PFSK-1 (cell line): ENCODE measurements at regions not wholly inside any gene's neighbourhood (a gene's known extent, or its start where the extent isn't known, plus 50 kb on each side); places are given as distances from the start of the nearest gene placed in this dataset.

ENCODE experiments used
- FOXP2 ChIP-seq: optimal IDR thresholded peaks from 2 replicates; pipeline ENCODE3; 2011; ENCODE audit warnings: borderline replicate concordance, control low read depth, inconsistent platforms; ENCODE audit not compliant: insufficient read depth; ENCODE audit errors: extremely low read length, extremely low read depth
- POLR2AphosphoS5 ChIP-seq: IDR thresholded peaks from 2 replicates; pipeline ENCODE4 v1.6.1; 2012; ENCODE audit warnings: low read depth, mild to moderate bottlenecking, control low read depth, low read length, moderate library complexity
- REST ChIP-seq, 2 experiments: IDR thresholded peaks; 2 replicates each; pipeline versions ENCODE4 v1.6.1 to v1.8.0; 2011 to 2012; ENCODE audit warnings: low read depth in 2 of 2, low read length in 2 of 2, control low read depth in 1 of 2, inconsistent platforms in 1 of 2, mild to moderate bottlenecking in 1 of 2, moderate library complexity in 1 of 2; ENCODE audit not compliant: insufficient read depth in 1 of 2
- SIN3A ChIP-seq: IDR thresholded peaks from 2 replicates; pipeline ENCODE4 v1.6.1; 2012; ENCODE audit warnings: mild to moderate bottlenecking, low read length, moderate library complexity, borderline replicate concordance; ENCODE audit not compliant: insufficient read depth
- TAF1 ChIP-seq: IDR thresholded peaks from 2 replicates; pipeline ENCODE4 v1.6.1; 2012; ENCODE audit warnings: low read length, control low read depth, borderline replicate concordance; ENCODE audit not compliant: insufficient read depth

GRCh38 chr11:134499990-134500389 lies 87.9 kb upstream of the B3GAT1 start:
- TF ChIP-seq POLR2AphosphoS5 (no peak), FOXP2 (no peak), SIN3A (no peak)

DNA sequence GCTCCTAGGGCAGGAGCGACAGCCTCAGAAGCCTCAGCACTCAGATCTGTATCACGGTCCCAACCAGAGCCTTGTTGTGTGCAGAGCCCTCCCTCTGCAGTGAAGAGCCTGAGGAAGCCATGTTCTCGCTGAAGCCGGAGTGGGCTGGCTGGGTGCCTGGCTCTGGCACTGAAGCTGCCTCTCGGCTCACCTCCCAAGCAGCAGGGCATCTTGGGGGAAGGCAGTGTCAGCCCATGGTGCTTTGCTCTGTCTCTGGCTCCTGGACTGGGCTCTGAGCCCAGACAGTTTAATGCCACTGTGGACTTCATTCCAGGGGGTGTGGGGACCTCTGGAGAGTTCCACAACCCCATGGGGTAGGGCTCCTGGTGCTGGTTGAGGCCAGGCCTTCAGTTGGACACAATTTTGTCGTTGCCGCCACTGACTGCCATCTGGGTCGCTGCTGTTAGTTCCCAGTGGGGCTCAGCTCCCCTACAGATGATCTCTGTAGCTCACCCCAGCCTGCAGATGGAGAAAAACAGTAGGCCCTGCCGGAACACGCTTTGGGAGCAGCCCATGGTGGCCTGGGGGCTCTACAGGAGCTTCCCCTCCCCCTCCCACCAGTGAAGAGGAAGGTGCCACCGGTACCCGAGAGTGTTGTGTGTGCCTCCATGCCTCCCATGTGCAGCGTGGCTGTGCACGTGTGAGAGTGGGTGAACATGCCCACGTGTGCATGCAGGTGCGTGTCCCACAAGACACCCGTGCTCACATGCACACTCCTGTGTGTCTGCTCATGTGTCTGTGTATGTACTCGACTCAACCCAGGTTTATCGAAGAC lies 86.5 kb upstream of the B3GAT1 start:
- TF ChIP-seq TAF1: no peak
- no peak for TF ChIP-seq SIN3A
- TF ChIP-seq REST (IDR thresholded peaks at IDR 0.05; ENCODE audit: insufficient read depth in 1 of 2, low read depth in 2 of 2, low read length in 2 of 2): no peak
- no peak for TF ChIP-seq FOXP2
- TF ChIP-seq POLR2AphosphoS5: no peak

GRCh38 chr11:134497586-134497985 lies 85.5 kb upstream of the B3GAT1 start:
- TF ChIP-seq REST (IDR thresholded peaks at IDR 0.05; ENCODE audit: insufficient read depth in 1 of 2, low read depth in 2 of 2, low read length in 2 of 2) (no peak), POLR2AphosphoS5 (no peak), FOXP2 (no peak), TAF1 (no peak), SIN3A (no peak)

DNA sequence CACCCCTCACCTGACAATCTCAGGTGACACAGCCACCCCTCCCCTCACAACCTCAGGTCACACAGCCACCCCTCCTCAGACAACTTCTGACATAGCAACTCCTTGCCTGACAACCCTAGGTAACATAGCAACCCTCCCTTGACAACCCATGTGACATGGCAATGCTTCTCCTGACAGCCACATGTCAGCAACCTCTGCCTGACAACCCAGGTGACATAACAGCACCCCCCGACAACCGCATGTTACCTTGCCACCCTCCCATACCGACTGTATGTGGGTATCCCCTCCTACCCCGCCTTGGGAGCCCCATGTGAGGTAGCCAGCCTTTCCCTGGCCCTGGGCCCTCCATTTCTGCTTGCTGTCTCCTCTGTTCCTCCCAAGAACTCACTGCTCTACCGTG lies 77.7 kb upstream of the B3GAT1 start:
- no peak for TF ChIP-seq SIN3A
- no peak for TF ChIP-seq POLR2AphosphoS5
- no peak for TF ChIP-seq TAF1
- TF ChIP-seq REST (IDR thresholded peaks at IDR 0.05; ENCODE audit: insufficient read depth in 1 of 2, low read depth in 2 of 2, low read length in 2 of 2): no peak
- no peak for TF ChIP-seq FOXP2

- no peak for TF ChIP-seq POLR2AphosphoS5
- TF ChIP-seq FOXP2: no peak
- no peak for TF ChIP-seq SIN3A
- no peak for TF ChIP-seq REST (IDR thresholded peaks at IDR 0.05; ENCODE audit: insufficient read depth in 1 of 2, low read depth in 2 of 2, low read length in 2 of 2)
- no peak for TF ChIP-seq TAF1
Observed at GRCh38 chr11:134488913-134489312, 76.9 kb upstream of the B3GAT1 start.
